ENCODE measurements at regions not wholly inside any gene's neighbourhood (a gene's known extent, or its start where the extent isn't known, plus 50 kb on each side); places are given as distances from the start of the nearest gene placed in this dataset.

DNA sequence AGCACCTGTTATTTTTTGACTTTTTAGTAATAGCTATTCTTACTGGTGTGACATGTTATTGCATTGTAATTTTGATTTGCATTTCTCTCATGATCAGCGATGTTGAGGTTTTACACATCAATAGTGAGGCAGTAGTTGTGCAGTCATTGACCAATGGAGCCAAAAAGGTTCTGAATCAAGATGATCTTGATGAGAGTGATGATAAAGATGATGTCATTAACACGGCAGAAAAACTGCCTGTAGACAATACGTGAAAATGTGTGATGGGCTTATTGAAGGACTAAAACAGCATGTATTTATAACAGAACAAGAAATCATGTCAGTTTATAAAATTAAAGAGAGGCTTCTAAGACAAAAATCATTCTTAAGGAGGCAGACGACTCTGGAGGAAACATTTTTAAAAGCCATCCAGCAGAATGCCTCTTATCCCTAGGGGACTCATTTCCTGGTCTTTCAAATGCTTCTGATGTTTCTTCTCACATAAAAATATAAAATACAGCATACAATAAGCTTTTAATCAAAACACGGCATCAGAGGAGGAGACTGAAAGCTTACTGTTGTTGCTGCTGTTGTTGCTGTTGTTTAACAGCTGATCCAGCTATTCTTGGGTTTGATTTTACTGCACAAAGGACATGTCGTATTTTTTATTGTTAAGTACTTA lies 400.3 kb downstream of the LTN1 start:
- TF ChIP-seq SMARCC2 (IDR thresholded peaks at IDR 0.05; ENCODE audit: low read depth), result no peak
- TF ChIP-seq RAD21 (CRISPR knock-in tag; conservative IDR thresholded peaks at IDR 0.05 in 1 of 2, IDR thresholded peaks at IDR 0.05 in 1 of 2), result no peak
